Fibroblast of villous mesenchyme (primary cell): ENCODE measurements at regions not wholly inside any gene's neighbourhood (a gene's known extent, or its start where the extent isn't known, plus 50 kb on each side); places are given as distances from the start of the nearest gene placed in this dataset.

Source experiments
- DNase-seq: peaks from one replicate; pipeline ENCODE4 v3.0.0-alpha.2; 2010; ENCODE audit warnings: low read depth
- H3K4me3 ChIP-seq: 2 replicates; pipeline ENCODE4 v1.5.1; 2011; ENCODE audit warnings: low read depth, mild to moderate bottlenecking, low read length
- TF ChIP-seq, protein P1 (sequence below): IDR thresholded peaks from 2 replicates; pipeline ENCODE4 v1.5.1; 2012; ENCODE audit warnings: low read depth, mild to moderate bottlenecking, low read length; ENCODE audit not compliant: insufficient read depth

GRCh38 chr1:30095451-30096025 lies 627.8 kb downstream of the MATN1 start:
- TF ChIP-seq, protein P1, sequence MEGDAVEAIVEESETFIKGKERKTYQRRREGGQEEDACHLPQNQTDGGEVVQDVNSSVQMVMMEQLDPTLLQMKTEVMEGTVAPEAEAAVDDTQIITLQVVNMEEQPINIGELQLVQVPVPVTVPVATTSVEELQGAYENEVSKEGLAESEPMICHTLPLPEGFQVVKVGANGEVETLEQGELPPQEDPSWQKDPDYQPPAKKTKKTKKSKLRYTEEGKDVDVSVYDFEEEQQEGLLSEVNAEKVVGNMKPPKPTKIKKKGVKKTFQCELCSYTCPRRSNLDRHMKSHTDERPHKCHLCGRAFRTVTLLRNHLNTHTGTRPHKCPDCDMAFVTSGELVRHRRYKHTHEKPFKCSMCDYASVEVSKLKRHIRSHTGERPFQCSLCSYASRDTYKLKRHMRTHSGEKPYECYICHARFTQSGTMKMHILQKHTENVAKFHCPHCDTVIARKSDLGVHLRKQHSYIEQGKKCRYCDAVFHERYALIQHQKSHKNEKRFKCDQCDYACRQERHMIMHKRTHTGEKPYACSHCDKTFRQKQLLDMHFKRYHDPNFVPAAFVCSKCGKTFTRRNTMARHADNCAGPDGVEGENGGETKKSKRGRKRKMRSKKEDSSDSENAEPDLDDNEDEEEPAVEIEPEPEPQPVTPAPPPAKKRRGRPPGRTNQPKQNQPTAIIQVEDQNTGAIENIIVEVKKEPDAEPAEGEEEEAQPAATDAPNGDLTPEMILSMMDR = no peak

GRCh38 chr1:30095051-30095450 lies 628.3 kb downstream of the MATN1 start:
- TF ChIP-seq, protein P1 = no peak
- no peak for DNase-seq
- H3K4me3 ChIP-seq = no peak overlapping the region

More at GRCh38 chr1:30095451-30096025, 627.8 kb downstream of the MATN1 start:
- DNase-seq = no peak
- H3K4me3 ChIP-seq = no peak overlapping the region

DNA sequence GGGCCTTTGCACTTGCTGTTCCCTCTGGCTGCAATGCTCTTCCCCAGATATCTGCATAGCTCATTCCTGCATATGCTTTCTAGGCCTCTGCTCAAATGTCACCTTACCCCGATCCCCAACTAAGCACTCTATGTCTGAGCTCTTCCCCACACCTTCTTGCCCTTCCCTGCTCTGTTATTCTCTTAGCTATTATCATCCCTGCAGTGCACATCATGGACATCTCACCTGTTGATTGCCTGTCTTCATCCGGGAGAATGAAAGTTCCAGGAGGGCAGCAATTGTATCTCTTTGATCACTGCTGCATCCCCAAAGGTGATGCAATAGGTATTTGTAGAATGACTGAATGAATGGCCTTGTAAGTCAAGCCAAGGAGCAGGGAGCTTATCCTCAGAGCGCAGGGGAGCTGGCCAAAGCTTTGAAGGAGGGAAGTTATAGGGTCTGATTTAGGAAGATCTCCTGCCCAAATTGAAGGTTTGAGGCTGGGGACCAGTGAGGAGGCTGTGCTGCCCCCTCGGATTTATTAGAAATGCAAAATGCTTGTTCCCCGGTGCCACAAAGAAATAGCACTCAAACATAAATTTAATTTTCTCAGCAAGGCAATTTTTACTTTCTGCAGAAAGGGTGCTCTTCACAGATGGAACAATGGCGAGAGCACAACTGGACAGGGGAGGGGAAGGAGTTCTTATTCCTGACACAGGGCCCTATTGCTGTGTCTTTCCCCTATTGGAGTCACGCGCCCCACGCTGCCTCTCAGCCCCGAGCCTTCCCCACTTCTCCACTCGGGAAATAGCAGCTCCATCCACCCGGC lies 631.1 kb downstream of the MATN1 start:
- no peak for DNase-seq
- no peak overlapping the region for H3K4me3 ChIP-seq
- TF ChIP-seq, protein P1 = no peak

DNA sequence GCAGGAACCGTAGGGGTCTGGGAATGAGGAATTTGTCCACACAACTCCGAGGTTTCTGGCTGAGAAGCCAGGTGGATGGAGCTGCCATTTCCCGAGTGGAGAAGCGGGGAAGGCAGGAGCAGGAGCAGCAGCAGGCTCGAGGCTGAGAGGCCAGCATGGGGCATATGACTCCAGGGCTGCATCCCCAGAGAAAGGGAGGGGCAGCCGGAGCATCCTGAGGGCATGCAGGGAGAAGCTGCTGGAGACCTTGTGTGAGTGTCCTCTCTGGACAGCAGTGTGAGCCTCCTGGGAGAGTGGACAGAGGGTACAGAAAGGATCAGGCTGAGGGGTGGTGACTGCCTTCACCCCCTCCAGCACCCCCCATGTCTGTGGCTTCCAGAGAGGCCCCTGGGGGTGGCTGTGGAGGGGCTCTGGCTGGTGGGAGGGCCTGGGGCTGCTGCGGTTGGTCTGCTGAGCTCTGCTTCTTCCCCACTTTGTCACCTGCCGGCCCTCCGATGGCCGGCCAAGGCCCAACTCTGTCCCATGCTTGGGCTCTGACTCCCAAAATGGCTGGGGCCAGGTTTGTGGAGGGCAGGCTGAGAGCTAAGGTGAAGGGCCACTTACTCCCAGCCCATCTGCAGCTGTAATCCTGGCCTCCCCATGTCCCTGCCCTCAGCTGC lies 633.1 kb downstream of the MATN1 start:
- DNase-seq = no peak
- TF ChIP-seq, protein P1 = no peak
- no peak overlapping the region for H3K4me3 ChIP-seq

DNA sequence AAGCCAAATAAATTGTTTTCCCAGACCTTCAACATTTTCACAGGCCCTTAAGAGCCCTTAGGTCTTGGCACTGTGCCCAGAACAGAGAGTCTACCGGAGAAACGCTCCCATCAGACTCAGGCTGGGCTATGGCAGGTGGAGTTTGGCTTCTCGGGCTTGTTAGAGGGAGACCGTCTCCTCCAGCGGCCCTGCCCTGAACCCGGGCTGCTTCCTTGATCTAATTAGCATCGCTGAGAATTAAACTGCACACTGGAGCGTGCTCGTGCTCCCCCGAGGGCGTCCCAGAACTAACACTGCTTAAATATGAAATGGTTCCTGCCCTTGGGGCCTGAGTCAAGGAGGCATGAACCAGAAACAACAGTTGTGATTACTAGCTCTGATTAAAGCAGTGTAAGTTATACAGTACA lies 634.4 kb downstream of the MATN1 start:
- TF ChIP-seq, protein P1 = no peak
- no peak overlapping the region for H3K4me3 ChIP-seq
- no peak for DNase-seq

GRCh38 chr1:30088594-30088993 lies 634.8 kb downstream of the MATN1 start:
- TF ChIP-seq, protein P1 = no peak
- no peak overlapping the region for H3K4me3 ChIP-seq
- DNase-seq = no peak
